ENCODE measurements at regions not wholly inside any gene's neighbourhood (a gene's known extent, or its start where the extent isn't known, plus 50 kb on each side); places are given as distances from the start of the nearest gene placed in this dataset.
"Not testable (repeated sequence)": the region's sequence is repeated elsewhere in the genome, so short reads cannot be mapped to it uniquely, and the experiment has no call there.

GRCh38 chr9:15055284-15055683, 145.1 kb upstream of the FREM1 start:
- H3K23me2 ChIP-seq (ENCODE audit: low read depth, low read length); H4K8ac ChIP-seq (ENCODE audit: extremely low read depth, insufficient read depth, low read length); H3K23ac ChIP-seq (ENCODE audit: insufficient read length); H3K9me3 ChIP-seq (ENCODE audit: insufficient read depth in 2 of 2, low read depth in 1 of 2, low read length in 1 of 2); H2BK120ac ChIP-seq (replicated peaks; ENCODE audit: low read depth, low read length); H3K18ac ChIP-seq (ENCODE audit: extremely low read depth, low read length); H2BK20ac ChIP-seq (ENCODE audit: low read length); H2BK12ac ChIP-seq (ENCODE audit: low read depth, low read length); H3K4me2 ChIP-seq (ENCODE audit: insufficient read depth in 1 of 2, low read depth in 2 of 2, low read length in 2 of 2); POLR2A ChIA-PET (ENCODE audit: partially characterized antibody); H2BK15ac ChIP-seq (ENCODE audit: low read length); H2AK5ac ChIP-seq (ENCODE audit: low read depth, low read length); H3K79me2 ChIP-seq (ENCODE audit: control insufficient read depth in 1 of 2, insufficient read depth in 2 of 2, low read length in 2 of 2); H4K5ac ChIP-seq (ENCODE audit: insufficient read length, low read depth, low read length); H4K20me1 ChIP-seq (replicated peaks in 1 of 2; ENCODE audit: control insufficient read depth in 1 of 2, insufficient read depth in 2 of 2, low read length in 2 of 2); H4K91ac ChIP-seq (replicated peaks; ENCODE audit: insufficient read length, low read length); DNase-seq (ENCODE audit: low read depth in 1 of 2, low spot score in 2 of 2); H3K14ac ChIP-seq (ENCODE audit: insufficient read length); H3K4me3 ChIP-seq (ENCODE audit: extremely low read depth in 1 of 4, insufficient read depth in 2 of 4, low read depth in 3 of 4, low read length in 4 of 4); H2BK5ac ChIP-seq (ENCODE audit: low read depth, low read length); H3K56ac ChIP-seq (replicated peaks; ENCODE audit: insufficient read length, low read depth, low read length); H3K4ac ChIP-seq (replicated peaks; ENCODE audit: insufficient read length, low read depth, low read length); H3K4me1 ChIP-seq (replicated peaks in 1 of 4; ENCODE audit: control insufficient read depth in 3 of 4, insufficient read depth in 4 of 4, low read length in 3 of 4); H3K27ac ChIP-seq (ENCODE audit: low read depth, low read length); H3K27me3 ChIP-seq (replicated peaks in 1 of 4; ENCODE audit: control insufficient read depth in 3 of 4, extremely low read depth in 1 of 4, insufficient read depth in 3 of 4, low read length in 3 of 4); H3K9ac ChIP-seq (replicated peaks in 1 of 4; ENCODE audit: extremely low read depth in 1 of 4, low read depth in 3 of 4, low read length in 3 of 4); H3K79me1 ChIP-seq (ENCODE audit: low read depth, low read length); H3K36me3 ChIP-seq (ENCODE audit: control insufficient read depth in 2 of 4, insufficient read depth in 4 of 4, low read length in 3 of 4): not testable (repeated sequence)
- WGBS, 2 experiments (ENCODE audit: extremely low coverage in 1 of 2, insufficient coverage in 1 of 2, insufficient read length in 1 of 2, insufficient replicate concordance in 2 of 2, low coverage in 1 of 2, low lambda C conversion rate in 2 of 2, missing lambda C conversion rate in 1 of 2) = 45% methylated on average over 4 of the region's 4 CpGs; no CpG with 5 or more reads in 1 of the 2 experiments
- CTCF ChIA-PET (ENCODE audit: partially characterized antibody) = interaction anchor here (0.9 to 1.6 kb wide), 3 partner anchors 42 to 80 kb away, joined by 3 to 9 read pairs (median 7); no protein-coding TSS in a partner anchor
- TF ChIP-seq RAD21 (IDR thresholded peaks at IDR 0.05 in 1 of 2, conservative IDR thresholded peaks at IDR 0.05 in 1 of 2; ENCODE audit: low read depth in 2 of 2, low read length in 2 of 2) (peak; percentile 53 to 62), CTCF (IDR thresholded peaks at IDR 0.05; ENCODE audit: control extremely low read depth in 1 of 3, insufficient read depth in 1 of 3, low read depth in 1 of 3, low read length in 3 of 3) (peak in 2 of 3 experiments; percentile 33 to 44; a peak in 2 of 4 replicates)
- peak overlapping the region; percentile 70; the same call in 1 of the 2 replicates for H2AFZ ChIP-seq (ENCODE audit: low read length)
- FAIRE-seq = peak; percentile 84
